Hepatocyte (in vitro differentiated cells): ENCODE measurements at regions not wholly inside any gene's neighbourhood (a gene's known extent, or its start where the extent isn't known, plus 50 kb on each side); places are given as distances from the start of the nearest gene placed in this dataset.

Experiments used
- EZH2 ChIP-seq: fragments of 200-600 bp; sonication (generic); IDR thresholded peaks from 2 replicates; pipeline ENCODE4 v1.6.1; 2016; ENCODE audit warnings: antibody characterized with exemption, mild to moderate bottlenecking, borderline replicate concordance
- TF ChIP-seq, protein P1 (sequence below): fragments of 200-600 bp; sonication (generic); IDR thresholded peaks from 2 replicates; pipeline ENCODE4 v1.5.1; 2016; ENCODE audit warnings: antibody characterized with exemption, mild to moderate bottlenecking; ENCODE audit not compliant: poor library complexity

DNA sequence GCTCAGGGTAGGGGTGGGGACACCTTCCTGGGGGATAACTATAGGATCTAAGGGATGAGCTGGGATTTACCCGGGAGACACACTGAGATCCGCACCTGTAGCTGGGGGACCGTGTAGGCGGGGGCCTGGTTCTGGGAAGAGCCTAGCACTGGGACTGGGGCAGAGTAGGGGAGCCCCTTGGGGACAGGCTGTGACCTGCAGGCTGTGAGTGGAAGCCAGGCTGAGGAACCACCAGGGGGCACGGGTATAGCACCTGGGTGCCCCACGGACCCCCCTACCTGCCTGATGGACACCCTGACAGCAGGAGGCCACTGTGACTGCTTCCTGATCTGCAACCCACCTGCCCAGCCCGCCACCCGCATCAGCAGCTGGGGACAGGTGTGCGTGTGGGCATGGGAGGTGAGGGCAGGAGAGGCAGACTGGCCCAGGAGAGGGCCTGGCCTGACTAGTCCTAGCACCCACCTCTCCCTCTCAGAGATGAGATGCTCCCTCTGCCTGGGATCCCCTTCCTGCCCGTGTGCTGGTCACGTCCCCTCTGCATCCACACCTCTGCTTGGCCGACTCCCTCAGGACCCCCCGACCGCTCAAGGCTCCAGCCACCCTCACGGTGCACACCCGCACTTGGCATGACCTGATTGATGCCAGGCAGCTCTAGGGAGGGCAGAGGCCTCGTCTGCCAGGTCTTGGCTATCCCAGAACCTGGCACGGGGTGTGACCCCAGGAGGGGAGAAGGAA, 94.2 kb upstream of the NKX1-1 start:
- TF ChIP-seq, protein P1, sequence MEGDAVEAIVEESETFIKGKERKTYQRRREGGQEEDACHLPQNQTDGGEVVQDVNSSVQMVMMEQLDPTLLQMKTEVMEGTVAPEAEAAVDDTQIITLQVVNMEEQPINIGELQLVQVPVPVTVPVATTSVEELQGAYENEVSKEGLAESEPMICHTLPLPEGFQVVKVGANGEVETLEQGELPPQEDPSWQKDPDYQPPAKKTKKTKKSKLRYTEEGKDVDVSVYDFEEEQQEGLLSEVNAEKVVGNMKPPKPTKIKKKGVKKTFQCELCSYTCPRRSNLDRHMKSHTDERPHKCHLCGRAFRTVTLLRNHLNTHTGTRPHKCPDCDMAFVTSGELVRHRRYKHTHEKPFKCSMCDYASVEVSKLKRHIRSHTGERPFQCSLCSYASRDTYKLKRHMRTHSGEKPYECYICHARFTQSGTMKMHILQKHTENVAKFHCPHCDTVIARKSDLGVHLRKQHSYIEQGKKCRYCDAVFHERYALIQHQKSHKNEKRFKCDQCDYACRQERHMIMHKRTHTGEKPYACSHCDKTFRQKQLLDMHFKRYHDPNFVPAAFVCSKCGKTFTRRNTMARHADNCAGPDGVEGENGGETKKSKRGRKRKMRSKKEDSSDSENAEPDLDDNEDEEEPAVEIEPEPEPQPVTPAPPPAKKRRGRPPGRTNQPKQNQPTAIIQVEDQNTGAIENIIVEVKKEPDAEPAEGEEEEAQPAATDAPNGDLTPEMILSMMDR: no peak
- no peak for TF ChIP-seq EZH2
